ENCODE measurements at regions not wholly inside any gene's neighbourhood (a gene's known extent, or its start where the extent isn't known, plus 50 kb on each side); places are given as distances from the start of the nearest gene placed in this dataset.

DNA sequence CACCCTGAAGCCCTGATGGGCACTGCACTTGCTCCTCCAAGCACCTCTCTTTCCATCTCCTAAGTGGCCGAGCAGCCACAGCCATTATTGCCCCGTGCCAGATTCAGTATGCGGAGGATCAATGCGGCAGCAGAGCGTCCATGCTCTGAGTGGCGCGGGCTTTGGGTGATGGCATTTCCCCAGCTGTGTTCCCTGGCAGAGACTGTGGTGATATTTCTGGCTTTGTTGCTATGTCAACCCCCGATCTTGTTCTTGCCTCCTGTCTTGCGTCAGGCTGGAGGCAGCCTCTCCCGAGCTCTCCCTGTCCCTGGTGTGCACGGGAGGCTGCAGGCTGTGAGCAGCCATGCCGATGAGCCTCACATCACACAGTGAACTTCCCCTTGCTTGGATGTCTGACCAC, 1018.6 kb downstream of the TBC1D22A start:
- TF ChIP-seq CTCF (IDR thresholded peaks at IDR 0.05) (no peak), POLR2A (IDR thresholded peaks at IDR 0.05) (no peak)

All from tibial nerve (tissue), 3 donors.